ENCODE measurements at regions not wholly inside any gene's neighbourhood (a gene's known extent, or its start where the extent isn't known, plus 50 kb on each side); places are given as distances from the start of the nearest gene placed in this dataset.
A peak's percentile ranks its signal among the peaks of the same experiment; 100 is the strongest.

DNA sequence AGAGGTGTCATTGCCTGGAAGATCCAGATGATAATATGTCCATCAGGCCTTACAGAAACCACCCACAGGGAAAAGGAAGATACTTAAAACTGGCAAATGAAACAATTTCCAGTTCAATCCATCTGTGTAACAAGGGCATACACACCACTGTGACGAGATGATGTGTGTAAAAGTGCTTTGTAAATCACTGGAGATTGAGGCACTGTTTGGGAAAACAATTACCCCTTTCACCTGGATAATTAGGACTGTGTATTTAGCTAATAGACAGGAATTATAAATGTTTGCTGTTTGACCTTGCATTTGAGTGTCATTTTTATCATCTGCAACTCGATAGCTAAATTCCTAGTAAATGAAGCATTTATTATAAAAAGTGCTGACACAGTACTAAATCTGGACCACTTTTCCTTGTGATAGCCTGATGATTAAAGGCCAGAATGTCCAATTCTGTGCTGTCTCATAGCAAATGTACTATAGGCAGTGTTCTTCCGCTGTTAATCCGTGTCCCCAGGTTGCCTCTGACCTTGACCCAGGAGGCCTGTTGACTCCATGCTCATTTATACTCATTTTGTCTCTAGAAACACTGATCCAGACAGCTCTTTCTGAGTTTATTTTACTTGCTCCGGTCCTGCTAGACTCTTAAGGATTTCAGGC, 105.8 kb downstream of the LACC1 start:
- no peak for DNase-seq

- peak in 1 of 4 experiments; percentile 6 for DNase-seq
Measured at GRCh38 chr13:43986421-43986981, 106.8 kb downstream of the LACC1 start.

GRCh38 chr13:43988302-43988701, 108.6 kb downstream of the LACC1 start:
- no peak for DNase-seq

DNA sequence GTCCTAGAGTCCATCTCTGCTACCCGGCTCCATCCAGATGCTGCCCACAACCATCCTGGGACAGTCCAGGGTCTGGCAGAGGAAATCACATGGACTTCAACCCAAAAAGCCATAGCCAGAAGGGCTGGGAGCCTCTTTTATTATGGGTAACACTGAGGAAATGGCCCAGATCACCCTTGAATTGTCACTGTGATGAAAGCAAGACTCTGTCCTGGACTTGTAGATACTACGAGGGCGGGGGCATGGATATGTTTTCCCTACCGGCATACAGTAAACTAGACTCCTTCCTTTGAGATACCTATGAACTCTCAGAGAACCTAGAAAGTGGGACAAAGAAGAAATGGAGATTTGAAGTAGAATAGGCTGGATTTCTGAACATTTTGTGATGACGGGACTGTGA, 110.3 kb downstream of the LACC1 start:
- no peak for DNase-seq

DNA sequence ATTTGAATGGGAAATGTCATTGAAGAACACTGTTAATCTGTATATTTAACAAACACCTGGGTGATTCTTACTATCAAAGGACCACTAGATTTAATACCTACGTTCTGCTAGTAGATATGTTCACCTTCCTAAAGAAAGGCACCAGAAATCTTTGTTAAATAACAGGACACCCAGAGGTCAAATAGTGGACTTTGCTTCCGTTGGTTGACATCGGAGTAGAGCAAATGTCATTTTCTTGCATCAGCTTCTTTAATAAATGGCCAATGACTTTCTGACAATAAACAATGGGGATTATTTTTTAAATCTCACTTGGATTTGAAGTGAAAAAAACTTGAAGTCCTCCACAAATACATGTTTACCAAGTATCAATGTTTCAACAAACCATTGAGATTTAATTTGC, 111.1 kb downstream of the LACC1 start:
- no peak for DNase-seq

DNA sequence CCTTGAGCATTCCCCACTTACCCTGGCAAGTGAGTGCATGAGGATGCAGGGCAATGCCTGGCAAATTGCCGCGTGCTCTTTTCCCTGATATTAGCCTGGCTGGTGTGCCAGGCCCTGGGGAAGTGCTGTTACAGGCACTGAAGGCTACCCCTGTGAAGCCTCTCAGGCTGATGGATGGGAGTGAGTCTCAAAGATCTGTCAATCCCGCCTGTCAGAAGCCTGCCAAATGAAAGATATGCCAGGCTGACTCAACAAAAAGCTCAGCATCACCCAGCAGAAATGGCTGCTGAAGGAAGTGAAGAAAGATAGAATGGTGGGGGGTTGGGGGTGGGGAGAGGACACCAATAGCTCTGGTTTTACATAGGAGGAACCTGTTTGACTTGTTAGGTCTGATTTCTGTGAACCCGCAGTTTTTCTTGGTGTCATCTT, 112.1 kb downstream of the LACC1 start:
- DNase-seq: no peak

- no peak for DNase-seq
Measured at GRCh38 chr13:43992211-43992610, 112.5 kb downstream of the LACC1 start.

DNA sequence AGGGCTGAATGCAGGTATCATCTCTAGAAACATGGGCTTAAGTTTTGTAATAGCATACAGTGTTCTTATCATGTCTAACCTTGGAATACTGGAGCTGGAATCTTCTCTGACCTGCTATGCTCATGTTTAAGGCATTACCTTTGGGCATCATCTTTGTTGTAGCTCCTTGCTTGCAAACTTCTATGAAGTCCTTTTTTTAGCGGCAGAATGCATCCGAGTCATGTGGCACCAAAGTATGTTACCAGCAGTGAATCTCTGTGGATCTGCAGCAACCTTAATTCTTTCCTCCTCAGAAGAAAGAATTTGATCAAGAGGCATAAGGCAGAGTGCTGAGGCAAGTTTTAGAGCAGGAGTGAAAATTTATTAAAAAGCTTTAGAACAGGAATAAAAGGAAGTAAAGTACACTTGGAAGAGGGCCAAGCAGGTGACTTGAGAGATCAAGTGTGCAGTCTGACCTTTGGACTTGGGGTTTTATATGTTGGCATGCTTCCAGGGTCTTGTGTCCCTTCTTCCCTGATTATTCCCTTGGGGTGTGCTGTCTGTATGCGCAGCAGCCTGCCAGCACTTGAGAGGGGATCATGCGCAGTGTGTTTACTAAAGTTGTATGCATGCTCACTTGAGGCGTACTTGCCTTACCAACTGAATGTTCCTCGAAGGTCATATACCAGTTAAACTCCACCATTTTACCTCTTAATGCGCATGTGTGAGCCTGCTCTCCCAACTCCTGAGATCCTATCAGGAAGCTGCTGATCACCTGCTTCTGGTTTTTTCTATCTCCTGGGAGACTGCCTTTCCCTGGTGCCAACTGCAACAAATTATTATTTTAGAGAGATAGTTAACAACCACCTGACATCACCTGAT, 115.5 kb downstream of the LACC1 start:
- DNase-seq: no peak

DNA sequence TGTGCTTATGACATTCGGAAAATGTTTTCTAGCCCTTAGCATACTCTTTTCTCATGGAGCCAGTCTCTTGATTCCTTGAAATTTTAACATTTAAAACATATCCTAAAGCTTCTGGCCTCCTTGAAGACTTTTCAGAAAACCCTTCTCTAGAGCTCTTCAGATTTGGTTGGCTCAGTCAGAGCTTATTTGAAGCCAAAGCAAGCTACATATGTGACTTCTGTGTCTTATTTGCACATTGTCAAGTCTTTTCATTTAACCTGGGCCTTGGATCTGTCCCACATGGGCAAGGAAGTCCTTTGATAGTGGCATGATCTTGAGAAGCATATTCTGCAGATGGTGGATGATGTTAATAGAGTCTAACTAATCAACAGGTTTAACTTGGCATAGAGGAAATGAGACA, 116.5 kb downstream of the LACC1 start:
- DNase-seq: no peak

DNA sequence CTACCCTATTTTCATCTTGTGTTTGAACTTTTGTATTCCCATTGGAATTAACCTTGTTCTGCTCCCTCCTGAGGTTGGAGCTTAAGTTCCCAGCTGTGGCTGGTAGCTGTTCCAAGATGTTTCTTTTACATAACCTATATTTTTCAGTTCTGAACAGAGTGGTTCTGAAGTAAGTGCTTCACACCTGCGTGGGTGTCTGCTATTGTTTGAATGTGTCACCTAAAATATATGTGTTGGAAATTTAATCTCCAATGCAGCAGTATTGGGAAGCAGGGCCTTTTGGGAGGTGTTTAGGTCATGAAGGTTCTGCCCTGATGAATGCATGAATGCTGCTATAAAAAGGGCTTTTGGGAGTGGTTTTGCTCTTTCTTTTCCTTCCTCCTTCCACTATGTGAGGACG, 123.8 kb downstream of the LACC1 start:
- no peak for DNase-seq

GRCh38 chr13:44004878-44005277, 125.2 kb downstream of the LACC1 start:
- DNase-seq: peak in 3 of 4 experiments; percentile 8 to 23 (median 11)

DNA sequence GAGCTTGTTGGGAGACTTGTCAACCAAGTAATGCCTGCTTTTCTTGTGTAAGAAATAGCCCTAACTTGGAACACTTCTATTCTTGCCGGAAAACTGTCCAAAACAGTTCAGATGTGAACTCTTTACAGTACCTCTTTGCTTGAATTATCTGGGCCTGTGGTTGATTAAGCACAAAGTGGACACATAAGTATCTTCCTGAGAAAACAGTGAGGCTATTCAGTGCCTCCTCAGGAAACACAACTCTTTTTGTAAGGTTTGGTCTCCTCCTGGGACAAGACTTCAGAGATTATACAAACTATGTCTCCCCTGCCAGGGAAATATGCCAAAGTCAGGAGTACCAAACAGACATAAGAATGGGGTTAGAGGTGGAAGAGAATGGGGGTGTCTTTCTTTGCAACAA, 127.7 kb downstream of the LACC1 start:
- no peak for DNase-seq

DNA sequence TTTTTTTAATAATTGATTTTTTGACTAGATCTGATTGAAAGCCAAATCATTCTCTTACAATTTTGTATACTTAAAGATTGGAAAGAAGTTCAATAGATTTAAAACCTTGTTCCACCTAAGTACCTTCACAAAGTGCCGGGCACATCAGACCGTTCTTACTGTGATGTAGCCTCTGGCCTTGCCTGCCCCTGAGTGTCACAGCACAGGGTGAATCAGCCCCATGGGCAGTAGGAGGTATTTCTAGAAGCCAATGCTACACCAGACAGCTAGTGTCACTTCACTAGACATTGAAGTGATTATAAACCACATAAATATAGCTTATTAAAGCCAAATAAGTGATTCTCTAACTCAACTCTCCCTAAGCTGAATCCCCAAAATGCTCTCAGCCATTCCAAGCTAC, 131.3 kb downstream of the LACC1 start:
- DNase-seq: no peak

DNA sequence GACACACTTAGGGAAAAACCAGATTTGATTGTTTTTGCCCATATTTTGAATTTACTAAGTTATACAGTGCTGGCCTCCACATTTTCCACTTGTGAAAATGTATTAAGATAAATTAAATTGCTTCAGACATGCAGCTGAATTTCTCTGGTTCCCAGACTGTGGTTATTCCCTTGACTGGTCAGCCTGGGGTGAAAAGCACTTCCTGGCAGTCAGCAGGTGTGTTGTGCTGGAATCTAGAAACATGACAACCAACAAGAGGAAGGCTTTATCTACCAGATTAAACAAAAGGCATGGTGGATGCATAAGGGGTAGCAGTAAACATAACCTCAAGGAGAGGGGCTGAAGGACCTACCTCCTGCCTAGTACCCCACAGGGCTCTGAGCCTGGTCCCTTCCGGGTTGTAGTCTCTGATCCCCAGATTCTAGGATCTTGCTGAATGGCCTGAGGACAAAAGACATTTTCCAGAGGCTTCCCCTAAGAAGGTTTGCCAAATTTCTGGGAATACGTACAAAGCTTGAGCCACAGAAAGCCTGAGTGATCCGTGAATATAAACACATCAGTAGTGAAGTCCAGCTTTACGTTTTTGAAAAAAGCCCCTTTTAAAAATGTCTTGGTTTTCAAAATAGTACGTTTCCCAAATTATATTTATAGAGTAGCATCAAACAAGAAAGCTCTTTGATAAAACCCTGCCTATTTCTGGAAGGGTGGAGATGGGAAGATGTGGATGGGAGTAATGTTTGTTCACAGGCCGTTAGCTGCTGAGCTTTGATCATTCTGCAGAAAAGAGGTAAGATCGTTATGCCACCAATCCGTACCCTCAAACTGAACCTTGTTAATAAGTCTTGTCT, 133.4 kb downstream of the LACC1 start:
- DNase-seq: no peak

GRCh38 chr13:44013758-44014291, 134.1 kb downstream of the LACC1 start:
- no peak for DNase-seq

- no peak for DNase-seq
Measured at GRCh38 chr13:44014501-44014900, 134.8 kb downstream of the LACC1 start.

DNA sequence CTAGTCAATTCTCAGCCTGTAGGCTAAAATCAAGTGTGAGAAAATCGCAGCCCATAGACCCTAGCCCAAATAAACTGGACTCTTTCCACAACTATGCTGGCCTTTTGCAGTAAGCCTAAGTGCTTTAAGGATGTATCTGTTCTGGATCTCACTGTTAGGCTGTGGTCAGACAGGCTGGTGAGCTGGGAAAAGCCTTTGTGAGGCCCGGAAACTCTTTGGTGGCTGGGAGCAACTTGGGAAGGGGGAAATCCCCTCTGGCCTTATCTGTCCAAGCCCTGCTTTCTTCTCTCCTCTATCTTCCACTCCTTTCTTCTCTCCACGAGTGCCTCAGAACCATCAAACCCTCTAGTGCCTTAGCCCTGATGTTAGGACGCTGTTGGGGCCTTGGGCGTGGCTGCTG, 135.4 kb downstream of the LACC1 start:
- DNase-seq: no peak

DNA sequence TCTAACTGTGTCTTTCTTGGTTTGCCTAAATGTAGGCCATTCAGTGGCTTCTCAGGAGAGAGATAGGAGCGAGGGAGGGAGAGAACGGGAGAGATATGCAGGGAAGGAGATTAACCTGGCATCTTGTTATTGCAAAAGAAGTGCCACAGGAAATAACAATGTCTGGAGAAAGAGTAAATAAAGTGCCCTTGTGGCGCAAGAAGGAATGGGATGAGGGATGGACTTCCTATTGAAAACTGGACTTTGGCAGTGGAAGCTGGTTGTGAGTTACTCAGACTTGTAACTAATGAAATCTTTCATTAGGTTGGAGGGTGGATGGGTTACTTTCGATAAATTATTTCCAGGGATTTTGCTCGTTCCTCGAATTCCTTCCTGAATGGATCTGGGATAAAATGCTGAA, 136.1 kb downstream of the LACC1 start:
- no peak for DNase-seq

- DNase-seq: peak in 2 of 4 experiments; percentile 5 to 6
Measured at GRCh38 chr13:44017756-44018309, 138.1 kb downstream of the LACC1 start.

GRCh38 chr13:44019651-44020050, 139.9 kb downstream of the LACC1 start:
- DNase-seq: no peak

DNA sequence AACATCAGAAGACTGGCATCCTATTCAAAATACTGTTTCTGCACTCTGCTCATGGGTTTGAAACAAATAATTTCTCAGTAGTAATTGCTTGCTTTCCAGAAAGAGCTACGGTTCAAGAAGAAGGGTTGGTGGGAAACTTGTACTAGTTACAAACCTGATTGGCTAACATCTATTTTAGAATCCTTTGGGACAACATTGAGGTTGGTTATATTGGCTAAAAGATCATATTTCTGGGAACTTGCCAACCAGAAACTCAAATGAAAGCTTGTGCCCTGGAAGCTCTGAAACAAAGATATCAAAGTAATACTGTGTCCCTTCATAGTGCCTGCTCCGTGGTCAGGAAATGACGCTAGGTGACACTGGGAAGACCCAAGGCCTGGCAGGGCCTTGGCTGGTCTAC, 141.7 kb downstream of the LACC1 start:
- DNase-seq: no peak

DNA sequence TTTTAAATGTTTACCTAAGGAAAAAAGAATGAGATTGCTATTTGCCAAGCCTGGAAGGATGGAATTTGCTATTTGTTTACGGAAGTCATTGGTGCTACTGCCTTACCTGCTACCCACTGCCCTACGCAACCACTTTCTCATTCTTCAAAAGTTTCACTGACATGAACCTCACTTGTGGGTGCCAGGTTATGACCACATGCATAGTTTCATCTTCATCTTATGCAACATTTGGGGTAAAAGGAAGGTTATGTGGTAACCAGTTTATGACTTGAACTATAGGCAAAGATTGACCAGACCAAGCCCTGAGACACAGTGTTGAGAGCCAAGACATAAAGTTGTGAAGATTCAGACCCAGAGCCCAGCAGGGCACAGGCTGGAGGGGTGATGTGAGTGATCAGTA, 142.5 kb downstream of the LACC1 start:
- DNase-seq: peak in 2 of 4 experiments; percentile 21 to 24
